HG03280 (cell line): ENCODE measurements at regions not wholly inside any gene's neighbourhood (a gene's known extent, or its start where the extent isn't known, plus 50 kb on each side); places are given as distances from the start of the nearest gene placed in this dataset.

ENCODE experiments used
- ATAC-seq: cut with Tn5 transposase; IDR thresholded peaks from one replicate; pipeline ENCODE4 v1.9.1; 2021; ENCODE audit warnings: mild to moderate bottlenecking, moderate library complexity; ENCODE audit not compliant: unreplicated experiment

- ATAC-seq: no peak
Measured at GRCh38 chr4:163948920-163949455, 454.5 kb downstream of the TMA16 start.

- no peak for ATAC-seq
Measured at GRCh38 chr4:163949976-163950601, 455.6 kb downstream of the TMA16 start.

GRCh38 chr4:163955288-163955687 is 460.8 kb downstream of the TMA16 start:
- no peak for ATAC-seq

GRCh38 chr4:163958751-163959150 is 464.3 kb downstream of the TMA16 start:
- ATAC-seq: no peak

GRCh38 chr4:163959932-163960331 is 465.4 kb downstream of the TMA16 start:
- no peak for ATAC-seq

GRCh38 chr4:163966612-163967011 is 472.1 kb downstream of the TMA16 start:
- ATAC-seq: no peak

- ATAC-seq: no peak
Measured at GRCh38 chr4:163967263-163967662, 472.8 kb downstream of the TMA16 start.

- no peak for ATAC-seq
Measured at GRCh38 chr4:163967710-163968109, 473.2 kb downstream of the TMA16 start.

GRCh38 chr4:163969291-163969690 is 474.8 kb downstream of the TMA16 start:
- no peak for ATAC-seq

GRCh38 chr4:163976588-163976987 is 482.1 kb downstream of the TMA16 start:
- ATAC-seq: no peak

GRCh38 chr4:163988391-163988790 is 493.9 kb downstream of the TMA16 start:
- no peak for ATAC-seq

- no peak for ATAC-seq
Measured at GRCh38 chr4:163988865-163989264, 494.4 kb downstream of the TMA16 start.

GRCh38 chr4:163991298-163991865 is 496.9 kb downstream of the TMA16 start:
- ATAC-seq: no peak

GRCh38 chr4:164009435-164009834 is 514.9 kb downstream of the TMA16 start:
- no peak for ATAC-seq

GRCh38 chr4:164011791-164012190 is 517.3 kb downstream of the TMA16 start:
- ATAC-seq: no peak

GRCh38 chr4:164012396-164013027 is 518.0 kb downstream of the TMA16 start:
- ATAC-seq: no peak

GRCh38 chr4:164021947-164022346 is 527.5 kb downstream of the TMA16 start:
- no peak for ATAC-seq

GRCh38 chr4:164023214-164023613 is 528.7 kb downstream of the TMA16 start:
- ATAC-seq: no peak

GRCh38 chr4:164027805-164028204 is 533.3 kb downstream of the TMA16 start:
- ATAC-seq: no peak

GRCh38 chr4:164039482-164039881 is 545.0 kb downstream of the TMA16 start:
- no peak for ATAC-seq

- ATAC-seq: no peak
Measured at GRCh38 chr4:164056426-164057142, 562.1 kb downstream of the TMA16 start.
